SK-N-SH treated with all-trans-retinoic acid at 6 μM for 48 hours (cell line): ENCODE measurements at regions not wholly inside any gene's neighbourhood (a gene's known extent, or its start where the extent isn't known, plus 50 kb on each side); places are given as distances from the start of the nearest gene placed in this dataset.

Experiments used
- ISL1 ChIP-seq: fragments of 250-450 bp; sonication (Bioruptor Pico); IDR thresholded peaks from 2 replicates; pipeline ENCODE4 v2.1.2; 2022; ENCODE audit warnings: mild to moderate bottlenecking, moderate library complexity
- ZFP3 ChIP-seq: fragments of 250-450 bp; sonication (Bioruptor Pico); IDR thresholded peaks from 2 replicates; pipeline ENCODE4 v1.5.0; 2020; ENCODE audit warnings: mild to moderate bottlenecking, moderate library complexity

GRCh38 chr6:26267083-26267589, 97.9 kb upstream of the BTN3A2 start:
- TF ChIP-seq ZFP3 (CRISPR knock-in tag) (no peak), ISL1 (no peak)
